HepG2 (cell line): ENCODE measurements at regions not wholly inside any gene's neighbourhood (a gene's known extent, or its start where the extent isn't known, plus 50 kb on each side); places are given as distances from the start of the nearest gene placed in this dataset.
A peak's percentile ranks its signal among the peaks of the same experiment; 100 is the strongest.

ENCODE experiments used
- ATAC-seq: fragments of 200-7000 bp; cut with Tn5 transposase; 3 replicates; pipeline ENCODE4 v1.9.1; 2020; ENCODE audit warnings: mild to moderate bottlenecking, moderate library complexity
- BruUV-seq: library from RNA; stranded (reverse); fragments of 400-500 nt; replicated peaks from 2 replicates; lab custom pipeline; 2021; lab: Mats Ljungman, UMichigan
- CTCF ChIA-PET: fragments of 300-600 bp; formaldehyde crosslinking; extraction: SDS; loops from one replicate; lab custom pipeline; 2021; ENCODE audit warnings: low total read pairs, inconsistent platforms, low intra/inter-chr PET ratio; lab: Yijun Ruan, JAX
- POLR2A ChIA-PET: fragments of 350-600 bp; sonication (Branson Sonifier 250); formaldehyde crosslinking; loops from one replicate; lab custom pipeline; 2020; ENCODE audit warnings: antibody characterized with exemption, inconsistent platforms; lab: Yijun Ruan, JAX
- DNase-seq: peaks from one replicate; pipeline ENCODE4 v3.0.0-alpha.2; 2015; ENCODE audit warnings: low spot score
- FAIRE-seq: peaks from 3 replicates; lab custom pipeline; 2011; peaks lifted over from hg19 to GRCh38; lab: Jason Lieb, UNC
- H2AFZ ChIP-seq: one replicate; pipeline ENCODE4 v1.6.1; 2011; ENCODE audit warnings: low read length, inconsistent platforms
- H3K27ac ChIP-seq: fragments of 300-600 bp; 3 replicates; pipeline ENCODE4 v1.8.0; 2011; ENCODE audit warnings: mixed run types, mild to moderate bottlenecking, mixed read lengths, low read length, inconsistent platforms; ENCODE audit not compliant: insufficient read depth; ENCODE audit errors: extremely low read length
- H3K27me3 ChIP-seq, 2 experiments: fragments of 200-600 bp in 1 of 2; 2 replicates in 1 of 2; 3 replicates in 1 of 2; pipeline versions ENCODE4 v1.6.0 to v1.8.0; 2011; ENCODE audit warnings: low read length in 2 of 2, mild to moderate bottlenecking in 2 of 2, moderate library complexity in 2 of 2, inconsistent platforms in 1 of 2; ENCODE audit not compliant: insufficient read depth in 2 of 2, control insufficient read depth in 1 of 2
- H3K36me3 ChIP-seq, 2 experiments: fragments of 200-600 bp in 1 of 2; replicated peaks in 1 of 2; 2 replicates in 1 of 2; 3 replicates in 1 of 2; pipeline versions ENCODE4 v1.5.1 to v1.8.0; 2011; ENCODE audit warnings: low read length in 2 of 2, inconsistent platforms in 1 of 2; ENCODE audit not compliant: insufficient read depth in 2 of 2, control insufficient read depth in 1 of 2
- H3K4me1 ChIP-seq: 2 replicates; pipeline ENCODE4 v1.5.1; 2012; ENCODE audit warnings: low read length, inconsistent platforms; ENCODE audit not compliant: insufficient read depth
- H3K4me2 ChIP-seq: 2 replicates; pipeline ENCODE4 v1.6.0; 2011; ENCODE audit warnings: low read depth, low read length, inconsistent platforms
- H3K4me3 ChIP-seq, 3 experiments: fragments of 200-600 bp in 1 of 3; sonication (generic), shearing (Covaris generic) in 1 of 3; replicated peaks in 1 of 3; 2 replicates each; pipeline ENCODE4 v1.5.1; 2011 to 2016; ENCODE audit warnings: low read length in 3 of 3, inconsistent platforms in 2 of 3, low read depth in 2 of 3, mild to moderate bottlenecking in 2 of 3, control low read depth in 1 of 3, mixed read lengths in 1 of 3; ENCODE audit not compliant: insufficient read depth in 1 of 3
- H3K79me2 ChIP-seq: one replicate; pipeline ENCODE4 v1.6.1; 2011; ENCODE audit warnings: low read length, inconsistent platforms; ENCODE audit not compliant: insufficient read depth
- H3K9ac ChIP-seq: 2 replicates; pipeline ENCODE4 v1.6.0; 2011; ENCODE audit warnings: mild to moderate bottlenecking, low read depth, low read length, inconsistent platforms; ENCODE audit not compliant: insufficient read depth
- H3K9me3 ChIP-seq: 2 replicates; pipeline ENCODE4 v1.5.1; 2012; ENCODE audit warnings: mild to moderate bottlenecking, low read length
- H4K20me1 ChIP-seq: 2 replicates; pipeline ENCODE4 v1.6.0; 2011; ENCODE audit warnings: inconsistent platforms, mild to moderate bottlenecking, low read length, moderate library complexity; ENCODE audit not compliant: insufficient read depth
- AKNA ChIP-seq: sonication (generic); formaldehyde crosslinking; IDR thresholded peaks from 2 replicates; pipeline ENCODE4 v1.4.0; 2020; ENCODE audit warnings: missing genetic modification reagents, borderline replicate concordance
- CBX5 ChIP-seq: sonication (generic); formaldehyde crosslinking; IDR thresholded peaks from 2 replicates; pipeline ENCODE4 v1.4.0; 2020; ENCODE audit warnings: missing genetic modification reagents, borderline replicate concordance
- CREB1 ChIP-seq, 2 experiments: fragments of 450-650 bp in 1 of 2; IDR thresholded peaks; 2 replicates each; pipeline ENCODE4 v1.6.1; 2016 to 2017; ENCODE audit warnings: control low read depth in 1 of 2, mild to moderate bottlenecking in 1 of 2, missing compliant biosample characterization in 1 of 2, missing genetic modification characterization in 1 of 2
- MAFF ChIP-seq: IDR thresholded peaks from 2 replicates; pipeline ENCODE4 v1.6.1; 2011; ENCODE audit warnings: low read depth, low read length, improper control_type of control experiment
- MAFK ChIP-seq, 2 experiments: IDR thresholded peaks in 1 of 2; conservative IDR thresholded peaks in 1 of 2; 2 replicates each; pipeline ENCODE4 v1.6.1; 2011; ENCODE audit warnings: improper control_type of control experiment in 2 of 2, low read length in 2 of 2
- MIXL1 ChIP-seq: IDR thresholded peaks from 2 replicates; pipeline ENCODE4 v1.6.1; 2016
- ZNF430 ChIP-seq: sonication (generic); formaldehyde crosslinking; IDR thresholded peaks from 2 replicates; pipeline ENCODE4 v1.9.0; 2021; ENCODE audit warnings: mild to moderate bottlenecking, missing genetic modification reagents
- ZNF557 ChIP-seq: sonication (generic); formaldehyde crosslinking; IDR thresholded peaks from 2 replicates; pipeline ENCODE4 v1.4.0; 2020; ENCODE audit warnings: missing genetic modification reagents
- WGBS: methylation state at CpG from one replicate; pipeline ENCODE4 v1.1.6; 2017; ENCODE audit warnings: low lambda C conversion rate; 5-methylcytosine and 5-hydroxymethylcytosine counted together
- in situ Hi-C: cut with HindIII; loops from 2 replicates; pipeline ENCODE4 v1.10.0; 2017; ENCODE audit warnings: low pct_unique_long_range_greater_than_20kb; ENCODE audit not compliant: extremely low pct_ligation_motif_present
- intact Hi-C: fragments of 100-400 bp; cut with micrococcal nuclease; formaldehyde crosslinking; loops from one replicate; pipeline ENCODE4 v1.10.0; 2022; ENCODE audit not compliant: unreplicated experiment
- TF ChIP-seq, protein P1 (sequence below): sonication (generic); formaldehyde crosslinking; conservative IDR thresholded peaks from 2 replicates; pipeline ENCODE4 v1.8.0; 2022; ENCODE audit warnings: missing genetic modification reagents

GRCh38 chr16:22727285-22728166, 86.4 kb upstream of the HS3ST2 start:
- TF ChIP-seq ZNF557 (CRISPR knock-in tag) (no peak), CREB1 (IDR thresholded peaks at IDR 0.05) (peak; percentile 66), CREB1 (CRISPR knock-in tag; IDR thresholded peaks at IDR 0.05) (no peak), MAFK (conservative IDR thresholded peaks at IDR 0.05 in 1 of 2, IDR thresholded peaks at IDR 0.05 in 1 of 2; ENCODE audit: low read length in 2 of 2) (peak; percentile 83 to 85), MAFF (peak; percentile 81)
- intact Hi-C loops (loop anchor here (10.0 kb wide), 1 partner anchor 57 kb away; no protein-coding TSS in a partner anchor), in situ Hi-C loops (no loop called here)
- no peaks in the 10 kb centered on the region for H4K20me1 ChIP-seq
- DNase-seq = no peak
- peak; percentile 54 for FAIRE-seq
- peaks cover 4 to 27% of the 10 kb centered on the region in 2 experiments for H3K27me3 ChIP-seq
- 15% methylated on average over 10 of the region's 10 CpGs for WGBS
- BruUV-seq = no TSS peak
- no peaks in the 10 kb centered on the region for H3K79me2 ChIP-seq
- POLR2A ChIA-PET = no interaction called here
- H3K9me3 ChIP-seq = no peaks in the 10 kb centered on the region
- H3K4me3 ChIP-seq = no peak overlapping the region
- no peaks in the 10 kb centered on the region for H3K4me1 ChIP-seq
- H3K27ac ChIP-seq = no peak overlapping the region
- CTCF ChIA-PET = no interaction called here
- H3K36me3 ChIP-seq = no peaks in the 10 kb centered on the region
- no peak overlapping the region for H2AFZ ChIP-seq
- no peak overlapping the region for H3K9ac ChIP-seq
- ATAC-seq = no peak
- no peak overlapping the region for H3K4me2 ChIP-seq

- H3K9me3 ChIP-seq = no peaks in the 10 kb centered on the region
- no peak overlapping the region for H2AFZ ChIP-seq
- H3K9ac ChIP-seq = no peak overlapping the region
- intact Hi-C loops = loop anchor here (10.0 kb wide), 1 partner anchor 56 kb away; no protein-coding TSS in a partner anchor
- 3% methylated on average over 4 of the region's 4 CpGs for WGBS
- H3K27ac ChIP-seq = no peak overlapping the region
- peaks cover 4 to 32% of the 10 kb centered on the region in 2 experiments for H3K27me3 ChIP-seq
- no peaks in the 10 kb centered on the region for H3K79me2 ChIP-seq
- ChIA-PET CTCF (no interaction called here), POLR2A (no interaction called here)
- H3K4me3 ChIP-seq = no peak overlapping the region
- H3K4me1 ChIP-seq = no peaks in the 10 kb centered on the region
- in situ Hi-C loops = no loop called here
- ATAC-seq (no peak), FAIRE-seq (peak; percentile 60), DNase-seq (no peak)
- H4K20me1 ChIP-seq = no peaks in the 10 kb centered on the region
- no peaks in the 10 kb centered on the region for H3K36me3 ChIP-seq
- H3K4me2 ChIP-seq = no peak overlapping the region
- BruUV-seq = no TSS peak
- TF ChIP-seq CBX5 = no peak
- TF ChIP-seq MIXL1 = no peak
- no peak for TF ChIP-seq AKNA (CRISPR knock-in tag)
- no peak for TF ChIP-seq ZNF430 (CRISPR knock-in tag)
- TF ChIP-seq, protein P1, sequence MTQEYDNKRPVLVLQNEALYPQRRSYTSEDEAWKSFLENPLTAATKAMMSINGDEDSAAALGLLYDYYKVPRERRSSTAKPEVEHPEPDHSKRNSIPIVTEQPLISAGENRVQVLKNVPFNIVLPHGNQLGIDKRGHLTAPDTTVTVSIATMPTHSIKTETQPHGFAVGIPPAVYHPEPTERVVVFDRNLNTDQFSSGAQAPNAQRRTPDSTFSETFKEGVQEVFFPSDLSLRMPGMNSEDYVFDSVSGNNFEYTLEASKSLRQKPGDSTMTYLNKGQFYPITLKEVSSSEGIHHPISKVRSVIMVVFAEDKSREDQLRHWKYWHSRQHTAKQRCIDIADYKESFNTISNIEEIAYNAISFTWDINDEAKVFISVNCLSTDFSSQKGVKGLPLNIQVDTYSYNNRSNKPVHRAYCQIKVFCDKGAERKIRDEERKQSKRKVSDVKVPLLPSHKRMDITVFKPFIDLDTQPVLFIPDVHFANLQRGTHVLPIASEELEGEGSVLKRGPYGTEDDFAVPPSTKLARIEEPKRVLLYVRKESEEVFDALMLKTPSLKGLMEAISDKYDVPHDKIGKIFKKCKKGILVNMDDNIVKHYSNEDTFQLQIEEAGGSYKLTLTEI (CRISPR knock-in tag) = no peak
Measured at GRCh38 chr16:22728167-22728836, 85.7 kb upstream of the HS3ST2 start.
